Endothelial cell of umbilical vein (primary cell): ENCODE measurements at regions not wholly inside any gene's neighbourhood (a gene's known extent, or its start where the extent isn't known, plus 50 kb on each side); places are given as distances from the start of the nearest gene placed in this dataset.

ENCODE experiments used
- BruUV-seq: library from RNA; stranded (reverse); fragments of 400-500 nt; replicated peaks from 2 replicates; lab custom pipeline; 2021; lab: Mats Ljungman, UMichigan
- CTCF ChIA-PET: fragments of 300-600, 350-600 bp; sonication (Branson Sonifier 250); formaldehyde crosslinking; loops from one replicate; lab custom pipeline; 2021; ENCODE audit warnings: antibody characterized with exemption, inconsistent platforms; lab: Charles Lee
- POLR2A ChIA-PET: fragments of 300-600, 350-600 bp; sonication (Branson Sonifier 250); formaldehyde crosslinking; loops from one replicate; lab custom pipeline; 2021; ENCODE audit warnings: antibody characterized with exemption, inconsistent platforms; lab: Charles Lee
- DNase-seq: peaks from one replicate; pipeline ENCODE4 v3.0.0-alpha.2; 2011; ENCODE audit warnings: low read depth, low spot score
- FAIRE-seq: peaks from 2 replicates; lab custom pipeline; 2011; peaks lifted over from hg19 to GRCh38; lab: Jason Lieb, UNC
- H2AFZ ChIP-seq: 2 replicates; pipeline ENCODE4 v1.6.0; 2012; ENCODE audit warnings: low read depth, low read length, control low read depth, inconsistent platforms
- H3K27ac ChIP-seq: 2 replicates; pipeline ENCODE4 v1.5.1; 2011; ENCODE audit warnings: low read depth, mild to moderate bottlenecking, control low read depth, low read length, moderate library complexity; ENCODE audit not compliant: insufficient read depth
- H3K27me3 ChIP-seq, 2 experiments: 2 replicates each; pipeline versions ENCODE4 v1.6.0 to v1.6.1; 2011; ENCODE audit warnings: low read length in 2 of 2, mixed read lengths in 1 of 2; ENCODE audit not compliant: control insufficient read depth in 2 of 2, insufficient read depth in 2 of 2
- H3K36me3 ChIP-seq, 2 experiments: 2 replicates in 1 of 2; 3 replicates in 1 of 2; pipeline ENCODE4 v1.5.1; 2011; ENCODE audit warnings: low read length in 2 of 2, mild to moderate bottlenecking in 1 of 2, moderate library complexity in 1 of 2; ENCODE audit not compliant: control insufficient read depth in 2 of 2, insufficient read depth in 2 of 2; ENCODE audit errors: extremely low read depth in 1 of 2
- H3K4me1 ChIP-seq: 3 replicates; pipeline ENCODE4 v1.5.1; 2011; ENCODE audit warnings: mild to moderate bottlenecking, low read length; ENCODE audit not compliant: control insufficient read depth, insufficient read depth; ENCODE audit errors: extremely low read depth
- H3K4me2 ChIP-seq: 2 replicates; pipeline ENCODE4 v1.6.1; 2011; ENCODE audit warnings: low read length, control low read depth, mixed read lengths; ENCODE audit not compliant: insufficient read depth
- H3K4me3 ChIP-seq, 3 experiments: fragments of 200-600 bp in 1 of 3; sonication (generic), shearing (Covaris generic) in 1 of 3; replicated peaks in 1 of 3; 2 replicates each; pipeline ENCODE4 v1.5.1; 2011 to 2016; ENCODE audit warnings: control low read depth in 3 of 3, low read length in 3 of 3, mild to moderate bottlenecking in 2 of 3, inconsistent platforms in 1 of 3, low read depth in 1 of 3, moderate library complexity in 1 of 3; ENCODE audit not compliant: insufficient read depth in 1 of 3
- H3K79me2 ChIP-seq: 2 replicates; pipeline ENCODE4 v1.6.0; 2012; ENCODE audit warnings: low read length, inconsistent platforms; ENCODE audit not compliant: control insufficient read depth, insufficient read depth
- H3K9ac ChIP-seq: replicated peaks from 2 replicates; pipeline ENCODE3; 2011; ENCODE audit warnings: low read length, control low read depth; ENCODE audit not compliant: insufficient read depth; ENCODE audit errors: extremely low read depth
- H3K9me1 ChIP-seq: replicated peaks from 3 replicates; pipeline ENCODE4 v1.6.0; 2011; ENCODE audit warnings: mild to moderate bottlenecking, low read length; ENCODE audit not compliant: control insufficient read depth, insufficient read depth; ENCODE audit errors: extremely low read depth
- H3K9me3 ChIP-seq: replicated peaks from 2 replicates; pipeline ENCODE4 v1.5.1; 2012; ENCODE audit warnings: low read length, inconsistent platforms; ENCODE audit not compliant: control insufficient read depth, insufficient read depth
- H4K20me1 ChIP-seq: replicated peaks from 2 replicates; pipeline ENCODE3; 2011; ENCODE audit warnings: mild to moderate bottlenecking, low read length; ENCODE audit not compliant: control insufficient read depth, insufficient read depth; ENCODE audit errors: extremely low read depth
- CTCF ChIP-seq, 2 donors: IDR thresholded peaks; 1 replicate in 1 of 2; 2 replicates in 1 of 2; pipeline ENCODE4 v1.5.1; 2011; ENCODE audit warnings: low read length in 2 of 2, mild to moderate bottlenecking in 2 of 2, moderate library complexity in 2 of 2, control low read depth in 1 of 2, inconsistent platforms in 1 of 2, low read depth in 1 of 2; ENCODE audit not compliant: insufficient read depth in 1 of 2; ENCODE audit errors: extremely low read depth in 1 of 2
- EZH2 ChIP-seq: IDR thresholded peaks from 2 replicates; pipeline ENCODE4 v1.6.1; 2012; ENCODE audit warnings: borderline replicate concordance, low read depth, mild to moderate bottlenecking, moderate library complexity, low read length, inconsistent platforms; ENCODE audit not compliant: severe bottlenecking
- FOS ChIP-seq: IDR thresholded peaks from 2 replicates; pipeline ENCODE4 v1.6.1; 2011; ENCODE audit warnings: mild to moderate bottlenecking, low read length, moderate library complexity, borderline replicate concordance; ENCODE audit not compliant: insufficient read depth
- GATA2 ChIP-seq: IDR thresholded peaks from 2 replicates; pipeline ENCODE4 v1.7.0; 2011; ENCODE audit warnings: low read depth, mild to moderate bottlenecking, moderate library complexity, mixed read lengths, low read length; ENCODE audit not compliant: insufficient read length, insufficient read depth
- JUN ChIP-seq: IDR thresholded peaks from 2 replicates; pipeline ENCODE4 v1.6.1; 2011; ENCODE audit warnings: borderline replicate concordance, low read depth; ENCODE audit not compliant: insufficient read length, insufficient read depth
- MYC ChIP-seq: IDR thresholded peaks from one replicate; pipeline ENCODE4 v1.6.1; 2011; ENCODE audit warnings: mild to moderate bottlenecking, low read depth, low read length
- POLR2A ChIP-seq: IDR thresholded peaks from 2 replicates; pipeline ENCODE4 v1.6.1; 2012; ENCODE audit warnings: low read depth, mild to moderate bottlenecking, control low read depth, low read length
- POLR2AphosphoS5 ChIP-seq: IDR thresholded peaks from 2 replicates; pipeline ENCODE4 v1.6.1; 2012; ENCODE audit warnings: low read depth, mild to moderate bottlenecking, control low read depth, low read length, moderate library complexity; ENCODE audit not compliant: insufficient read depth
- dilution Hi-C: fragments of 300-500 bp; cut with MboI; formaldehyde crosslinking; loops from one replicate; pipeline ENCODE4 v1.15.0; 2019; ENCODE audit warnings: low sequenced_read_pairs; ENCODE audit not compliant: extremely low pct_ligation_motif_present
- intact Hi-C: fragments of 100-400 bp; cut with micrococcal nuclease; formaldehyde crosslinking; loops from one replicate; pipeline ENCODE4 v1.10.0; 2022
- TF ChIP-seq, protein P1 (sequence below): IDR thresholded peaks from 2 replicates; pipeline ENCODE4 v1.6.1; 2011; ENCODE audit not compliant: insufficient read depth, insufficient read length

DNA sequence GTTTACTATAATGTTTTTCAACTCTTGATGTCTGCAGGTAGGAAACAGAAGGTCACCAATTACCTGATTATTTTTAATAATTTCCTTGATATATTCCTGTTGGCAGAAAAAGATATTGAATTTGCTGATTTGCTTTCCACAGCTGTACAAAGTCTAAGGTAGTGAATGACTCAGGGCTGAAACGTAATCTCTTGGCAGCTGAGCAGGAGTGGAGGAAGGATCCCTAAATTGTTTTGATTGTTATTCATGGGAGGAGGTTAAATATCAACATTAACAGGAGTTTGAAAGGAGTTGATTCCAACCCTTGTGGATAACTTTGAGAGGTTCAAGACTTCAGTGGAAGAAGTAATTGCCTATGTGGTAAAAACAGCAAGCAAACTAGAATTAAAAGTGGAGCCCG, 345.2 kb upstream of the SLC8A1 start:
- Histone ChIP-seq H3K9ac (no peak overlapping the region), H3K27ac (no peak overlapping the region), H4K20me1 (no peaks in the 10 kb centered on the region), H3K4me2 (no peak overlapping the region), H3K27me3 (no peaks in the 10 kb centered on the region), H3K4me1 (no peaks in the 10 kb centered on the region), H3K9me3 (no peaks in the 10 kb centered on the region), H3K79me2 (no peaks in the 10 kb centered on the region), H3K9me1 (no peaks in the 10 kb centered on the region), H3K36me3 (no peaks in the 10 kb centered on the region), H3K4me3 (no peak overlapping the region), H2AFZ (no peak overlapping the region)
- no TSS peak for BruUV-seq
- FAIRE-seq: peak; percentile 44
- POLR2A ChIA-PET: no interaction called here
- dilution Hi-C loops (no loop called here), intact Hi-C loops (no loop called here)
- TF ChIP-seq, protein P1, sequence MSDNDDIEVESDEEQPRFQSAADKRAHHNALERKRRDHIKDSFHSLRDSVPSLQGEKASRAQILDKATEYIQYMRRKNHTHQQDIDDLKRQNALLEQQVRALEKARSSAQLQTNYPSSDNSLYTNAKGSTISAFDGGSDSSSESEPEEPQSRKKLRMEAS: no peak
- TF ChIP-seq FOS: peak; percentile 10
- peak; percentile 80 for DNase-seq
- CTCF ChIA-PET: no interaction called here

GRCh38 chr2:40803900-40804299, 352.0 kb upstream of the SLC8A1 start:
- H3K79me2 ChIP-seq: no peaks in the 10 kb centered on the region
- DNase-seq (no peak), FAIRE-seq (no peak)
- ChIA-PET CTCF (no interaction called here), POLR2A (no interaction called here)
- no TSS peak for BruUV-seq
- H4K20me1 ChIP-seq: no peaks in the 10 kb centered on the region
- H3K27ac ChIP-seq: no peak overlapping the region
- dilution Hi-C loops: no loop called here
- no peaks in the 10 kb centered on the region for H3K36me3 ChIP-seq
- no peak overlapping the region for H3K9ac ChIP-seq
- no peaks in the 10 kb centered on the region for H3K9me1 ChIP-seq
- H2AFZ ChIP-seq: no peak overlapping the region
- H3K4me2 ChIP-seq: no peak overlapping the region
- no peaks in the 10 kb centered on the region for H3K4me1 ChIP-seq
- intact Hi-C loops: no loop called here
- no peaks in the 10 kb centered on the region for H3K27me3 ChIP-seq
- no peak overlapping the region for H3K4me3 ChIP-seq
- TF ChIP-seq JUN (no peak), CTCF (IDR thresholded peaks at IDR 0.05; ENCODE audit: extremely low read depth in 1 of 2, insufficient read depth in 1 of 2, low read depth in 1 of 2, low read length in 2 of 2) (no peak), EZH2 (no peak), MYC (no peak), POLR2AphosphoS5 (no peak), POLR2A (no peak), FOS (no peak), GATA2 (no peak)
- TF ChIP-seq, protein P1: no peak
- H3K9me3 ChIP-seq: no peaks in the 10 kb centered on the region
